ENCODE measurements at regions not wholly inside any gene's neighbourhood (a gene's known extent, or its start where the extent isn't known, plus 50 kb on each side); places are given as distances from the start of the nearest gene placed in this dataset.

DNA sequence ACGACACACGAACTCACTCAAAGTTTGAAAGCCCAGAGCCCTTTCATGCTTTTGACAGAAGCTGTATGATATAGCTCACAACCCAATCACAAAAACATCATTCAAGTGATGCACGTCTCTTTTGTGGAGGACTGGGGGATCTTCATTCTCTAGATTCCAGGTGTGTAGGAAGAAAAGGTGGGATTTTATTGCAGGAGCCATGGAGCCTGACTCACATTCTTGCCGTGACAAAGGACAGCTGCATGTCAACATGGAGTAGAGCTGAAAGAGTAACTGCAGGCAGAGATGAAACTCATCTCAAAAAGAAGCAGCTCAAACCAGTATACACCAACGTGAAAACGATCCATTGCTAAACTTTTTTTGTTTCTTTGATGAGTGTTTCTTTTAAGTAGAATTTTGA is 50.9 kb upstream of the PDE1A start:
- no peak overlapping the region for H3K27ac ChIP-seq
- no peaks in the 10 kb centered on the region for H3K9me3 ChIP-seq
- no peak for TF ChIP-seq CTCF (IDR thresholded peaks at IDR 0.05)
- H3K4me1 ChIP-seq (ENCODE audit: control insufficient read depth in 1 of 2, insufficient read depth in 1 of 2, low read depth in 1 of 2, low read length in 1 of 2): no peaks in the 10 kb centered on the region
- H3K4me3 ChIP-seq (ENCODE audit: low read depth in 1 of 2, low read length in 1 of 2): no peak overlapping the region
- H3K27me3 ChIP-seq: no peaks in the 10 kb centered on the region
- no peaks in the 10 kb centered on the region for H3K36me3 ChIP-seq

DNA sequence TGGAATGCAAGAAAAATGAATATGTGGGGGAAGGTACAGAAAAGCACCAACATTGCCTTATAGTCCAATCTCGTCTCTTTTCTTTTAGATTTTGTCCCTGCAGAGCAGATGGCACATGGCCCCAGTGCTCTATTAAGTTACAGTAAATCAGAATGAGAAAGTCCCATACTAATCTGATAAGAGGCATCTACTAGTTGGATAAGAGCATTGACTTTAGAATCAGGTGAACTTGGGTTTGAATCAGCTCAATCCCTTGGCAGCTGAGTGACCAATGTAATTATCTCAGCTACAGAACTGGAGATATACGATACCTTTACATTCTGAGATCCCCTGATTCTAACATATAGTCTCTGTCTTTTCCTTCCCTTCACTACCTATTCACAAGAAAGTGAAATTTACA is 54.8 kb upstream of the PDE1A start:
- Histone ChIP-seq H3K4me1 (ENCODE audit: control insufficient read depth in 1 of 2, insufficient read depth in 1 of 2, low read depth in 1 of 2, low read length in 1 of 2) (no peaks in the 10 kb centered on the region), H3K36me3 (no peaks in the 10 kb centered on the region), H3K27ac (no peak overlapping the region), H3K27me3 (no peaks in the 10 kb centered on the region), H3K9me3 (no peaks in the 10 kb centered on the region), H3K4me3 (ENCODE audit: low read depth in 1 of 2, low read length in 1 of 2) (no peak overlapping the region)
- TF ChIP-seq CTCF (IDR thresholded peaks at IDR 0.05): no peak

- Histone ChIP-seq H3K27me3 (no peaks in the 10 kb centered on the region), H3K27ac (no peak overlapping the region), H3K9me3 (no peaks in the 10 kb centered on the region), H3K36me3 (no peaks in the 10 kb centered on the region), H3K4me1 (ENCODE audit: control insufficient read depth in 1 of 2, insufficient read depth in 1 of 2, low read depth in 1 of 2, low read length in 1 of 2) (no peaks in the 10 kb centered on the region), H3K4me3 (ENCODE audit: low read depth in 1 of 2, low read length in 1 of 2) (no peak overlapping the region)
- TF ChIP-seq CTCF (IDR thresholded peaks at IDR 0.05): no peak
Observed at GRCh38 chr2:182482511-182482910, 55.7 kb upstream of the PDE1A start.

GRCh38 chr2:182496596-182496995 is 69.8 kb upstream of the PDE1A start:
- Histone ChIP-seq H3K36me3 (no peaks in the 10 kb centered on the region), H3K27ac (no peak overlapping the region), H3K4me3 (ENCODE audit: low read depth in 1 of 2, low read length in 1 of 2) (no peak overlapping the region), H3K27me3 (no peaks in the 10 kb centered on the region), H3K9me3 (no peaks in the 10 kb centered on the region), H3K4me1 (ENCODE audit: control insufficient read depth in 1 of 2, insufficient read depth in 1 of 2, low read depth in 1 of 2, low read length in 1 of 2) (no peaks in the 10 kb centered on the region)
- TF ChIP-seq CTCF (IDR thresholded peaks at IDR 0.05): no peak

GRCh38 chr2:182499706-182500470 is 73.1 kb upstream of the PDE1A start:
- Histone ChIP-seq H3K27ac (no peak overlapping the region), H3K36me3 (no peaks in the 10 kb centered on the region)

More at GRCh38 chr2:182499706-182500470, 73.1 kb upstream of the PDE1A start:
- Histone ChIP-seq H3K9me3 (no peaks in the 10 kb centered on the region), H3K4me1 (ENCODE audit: control insufficient read depth in 1 of 2, insufficient read depth in 1 of 2, low read depth in 1 of 2, low read length in 1 of 2) (no peaks in the 10 kb centered on the region), H3K4me3 (ENCODE audit: low read depth in 1 of 2, low read length in 1 of 2) (no peak overlapping the region), H3K27me3 (no peaks in the 10 kb centered on the region)
- TF ChIP-seq CTCF (IDR thresholded peaks at IDR 0.05): no peak
